ENCODE measurements at regions not wholly inside any gene's neighbourhood (a gene's known extent, or its start where the extent isn't known, plus 50 kb on each side); places are given as distances from the start of the nearest gene placed in this dataset.

GRCh38 chr5:82387001-82387818 is 109.1 kb upstream of the RPS23 start:
- peak; percentile 26 for FAIRE-seq
- no peak for TF ChIP-seq NR2C2 (CRISPR knock-in tag; IDR thresholded peaks at IDR 0.05)
- TF ChIP-seq NR2C2 (tag; IDR thresholded peaks at IDR 0.05), result no peak
- TF ChIP-seq ZNF274 (IDR thresholded peaks at IDR 0.05; ENCODE audit: borderline replicate concordance, low read depth, low read length), result no peak
- 0 out of 2 replicates have a peak, but pooled peaks have one; percentile 26 for TF ChIP-seq NR2C1 (IDR thresholded peaks at IDR 0.05)
- TF ChIP-seq NR2C1 (tag; IDR thresholded peaks at IDR 0.05), result 0 out of 2 replicates have a peak, but pooled peaks have one; percentile 31
- no peak for TF ChIP-seq SNRNP70 (optimal IDR thresholded peaks at IDR 0.05; ENCODE audit: low read depth, low read length)
- no peak for TF ChIP-seq MITF (IDR thresholded peaks at IDR 0.05)
- TF ChIP-seq MEF2D (tag; conservative IDR thresholded peaks at IDR 0.05; ENCODE audit: low read depth), result no peak
- no peak for TF ChIP-seq HES1 (IDR thresholded peaks at IDR 0.05; ENCODE audit: low read depth)
- no peak for TF ChIP-seq TEAD4 (IDR thresholded peaks at IDR 0.05; ENCODE audit: low read length)
- TF ChIP-seq TEAD4 (CRISPR knock-in tag; IDR thresholded peaks at IDR 0.05; ENCODE audit: borderline replicate concordance), result no peak
- no peak for TF ChIP-seq HNRNPUL1 (IDR thresholded peaks at IDR 0.05; ENCODE audit: low read length)
- Histone ChIP-seq H3K27me3 (ENCODE audit: control insufficient read depth in 2 of 2, insufficient read depth in 2 of 2, low read length in 2 of 2) (no peaks in the 10 kb centered on the region), H4K20me1 (replicated peaks; ENCODE audit: control insufficient read depth, insufficient read depth, low read length) (no peaks in the 10 kb centered on the region), H3K9me3 (replicated peaks; ENCODE audit: control insufficient read depth, insufficient read depth, low read depth, low read length) (no peaks in the 10 kb centered on the region), H2AFZ (ENCODE audit: low read depth, low read length) (peak overlapping the region; percentile 94; the same call in 1 of the 2 replicates), H3K27ac (ENCODE audit: extremely low read depth, low read depth, low read length) (no peak overlapping the region), H3K4me3 (no peak overlapping the region), H3K36me3 (ENCODE audit: control insufficient read depth, insufficient read depth, low read length) (no peaks in the 10 kb centered on the region), H3K79me2 (ENCODE audit: control insufficient read depth, insufficient read depth, low read length) (no peaks in the 10 kb centered on the region), H3K9ac (ENCODE audit: insufficient read depth in 1 of 2, low read depth in 2 of 2, low read length in 2 of 2) (no peak overlapping the region), H3K9me1 (ENCODE audit: control insufficient read depth, insufficient read depth, low read length) (no peaks in the 10 kb centered on the region), H3K4me2 (ENCODE audit: insufficient read depth, low read length) (no peak overlapping the region), H3K4me1 (replicated peaks in 1 of 2; ENCODE audit: control insufficient read depth in 2 of 2, insufficient read depth in 2 of 2, low read length in 2 of 2) (peaks cover 13 to 22% of the 10 kb centered on the region in 2 experiments)
- ChIA-PET POLR2A (interaction anchor here (1.1 to 1.5 kb wide), 2 partner anchors 9 to 21 kb away, joined by 3 read pairs; no protein-coding TSS in a partner anchor), CTCF (ENCODE audit: low intra/inter-chr PET ratio) (no interaction called here)
- DNase-seq (ENCODE audit: extremely low read depth in 1 of 4, low spot score in 3 of 4), result no peak
- in situ Hi-C loops (cut with MboI) (no loop called here), intact Hi-C loops (cut with micrococcal nuclease) (no loop called here)
- no TSS peak for BruUV-seq (replicated peaks)
- ATAC-seq, result no peak
- WGBS (ENCODE audit: insufficient coverage, low coverage, missing lambda C conversion rate), result 47% methylated on average over 8 of the region's 8 CpGs
